ENCODE measurements at regions not wholly inside any gene's neighbourhood (a gene's known extent, or its start where the extent isn't known, plus 50 kb on each side); places are given as distances from the start of the nearest gene placed in this dataset.

DNA sequence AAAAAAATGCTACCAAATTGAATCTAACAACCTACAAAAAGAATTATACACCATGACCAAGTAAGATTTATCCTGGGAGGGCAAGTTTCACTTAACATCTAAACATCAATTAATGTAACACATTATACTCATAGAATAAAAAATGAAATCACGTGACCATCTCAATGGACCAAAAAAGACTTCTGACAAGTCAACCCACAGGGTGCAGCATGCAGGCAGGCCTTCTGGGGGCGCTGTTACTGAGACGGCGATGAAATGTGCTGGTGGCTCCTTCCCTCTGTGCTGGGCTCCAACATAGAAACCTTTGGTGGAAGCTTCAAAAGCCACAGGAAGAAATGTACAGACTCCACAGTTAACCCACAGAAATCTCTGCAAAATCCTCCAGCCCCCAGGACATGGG lies 103.1 kb downstream of the INHBA start:
- TF ChIP-seq, protein P1, sequence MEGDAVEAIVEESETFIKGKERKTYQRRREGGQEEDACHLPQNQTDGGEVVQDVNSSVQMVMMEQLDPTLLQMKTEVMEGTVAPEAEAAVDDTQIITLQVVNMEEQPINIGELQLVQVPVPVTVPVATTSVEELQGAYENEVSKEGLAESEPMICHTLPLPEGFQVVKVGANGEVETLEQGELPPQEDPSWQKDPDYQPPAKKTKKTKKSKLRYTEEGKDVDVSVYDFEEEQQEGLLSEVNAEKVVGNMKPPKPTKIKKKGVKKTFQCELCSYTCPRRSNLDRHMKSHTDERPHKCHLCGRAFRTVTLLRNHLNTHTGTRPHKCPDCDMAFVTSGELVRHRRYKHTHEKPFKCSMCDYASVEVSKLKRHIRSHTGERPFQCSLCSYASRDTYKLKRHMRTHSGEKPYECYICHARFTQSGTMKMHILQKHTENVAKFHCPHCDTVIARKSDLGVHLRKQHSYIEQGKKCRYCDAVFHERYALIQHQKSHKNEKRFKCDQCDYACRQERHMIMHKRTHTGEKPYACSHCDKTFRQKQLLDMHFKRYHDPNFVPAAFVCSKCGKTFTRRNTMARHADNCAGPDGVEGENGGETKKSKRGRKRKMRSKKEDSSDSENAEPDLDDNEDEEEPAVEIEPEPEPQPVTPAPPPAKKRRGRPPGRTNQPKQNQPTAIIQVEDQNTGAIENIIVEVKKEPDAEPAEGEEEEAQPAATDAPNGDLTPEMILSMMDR (IDR thresholded peaks at IDR 0.05; ENCODE audit: low read depth, low read length): peak; percentile 26
- no peak overlapping the region for H3K4me3 ChIP-seq (replicated peaks in 1 of 2; ENCODE audit: low read depth in 2 of 2, low read length in 2 of 2)
- DNase-seq (ENCODE audit: low read depth in 2 of 2): no peak

DNA sequence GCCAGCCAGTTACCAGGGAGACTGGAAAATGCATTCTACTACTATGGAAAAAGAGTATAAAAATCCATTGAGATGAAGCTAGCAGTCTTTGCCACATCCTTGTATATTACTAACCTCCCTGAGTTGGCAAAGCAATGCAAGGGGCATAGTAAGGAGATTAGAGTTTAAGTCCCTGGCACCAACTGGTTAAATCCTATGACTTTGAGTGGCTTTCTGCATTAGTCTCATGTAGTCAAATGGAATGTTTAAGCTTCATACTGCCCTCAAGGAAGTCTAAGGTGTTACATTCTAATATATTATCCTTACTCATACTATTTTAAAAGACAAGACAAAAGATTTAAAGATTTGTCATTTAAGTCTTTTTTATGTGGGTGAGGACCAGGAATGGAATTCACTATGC lies 110.1 kb downstream of the INHBA start:
- TF ChIP-seq, protein P1 (IDR thresholded peaks at IDR 0.05; ENCODE audit: low read depth, low read length): no peak
- no peak overlapping the region for H3K4me3 ChIP-seq (replicated peaks in 1 of 2; ENCODE audit: low read depth in 2 of 2, low read length in 2 of 2)
- no peak for DNase-seq (ENCODE audit: low read depth in 2 of 2)

DNA sequence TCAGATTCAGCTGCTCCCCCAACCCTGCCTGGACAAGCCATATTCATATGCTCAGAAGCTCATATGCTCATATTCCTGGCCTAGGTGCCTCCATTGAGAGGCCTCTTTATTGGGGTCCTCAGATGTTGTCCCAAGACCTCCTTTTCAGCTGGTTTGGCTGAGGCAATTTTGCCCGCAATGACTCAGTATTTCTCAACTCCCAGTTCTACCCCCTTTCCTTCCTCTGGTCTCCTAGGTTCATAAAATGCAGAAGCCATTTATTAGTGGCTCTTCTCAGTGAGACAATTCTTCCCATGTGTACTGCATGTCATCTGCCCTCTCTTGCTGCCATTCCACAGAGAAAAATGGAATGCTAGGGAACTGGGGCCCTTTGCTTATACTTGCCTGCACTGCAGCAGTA lies 110.7 kb downstream of the INHBA start:
- TF ChIP-seq, protein P1 (IDR thresholded peaks at IDR 0.05; ENCODE audit: low read depth, low read length): no peak
- DNase-seq (ENCODE audit: low read depth in 2 of 2): no peak
- H3K4me3 ChIP-seq (replicated peaks in 1 of 2; ENCODE audit: low read depth in 2 of 2, low read length in 2 of 2): no peak overlapping the region

DNA sequence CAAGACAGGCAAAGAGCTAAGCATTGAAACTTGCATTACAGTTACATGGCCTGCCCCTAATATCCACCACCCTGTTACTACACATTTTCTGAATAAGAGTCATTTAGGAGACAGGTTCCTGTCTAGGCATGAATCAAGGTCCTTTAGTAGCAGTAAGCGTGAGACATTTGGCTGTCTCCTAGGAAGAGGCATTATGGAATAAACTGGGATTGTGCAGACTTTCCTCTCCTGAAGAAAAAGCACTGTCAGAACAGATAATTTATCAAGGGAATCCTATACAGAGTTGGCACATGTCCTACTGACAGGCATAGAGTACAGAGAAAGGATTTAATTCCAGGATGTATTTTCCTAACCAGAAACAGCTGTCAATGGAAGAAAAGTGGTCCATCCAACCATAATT lies 111.9 kb downstream of the INHBA start:
- no peak for DNase-seq (ENCODE audit: low read depth in 2 of 2)
- no peak overlapping the region for H3K4me3 ChIP-seq (replicated peaks in 1 of 2; ENCODE audit: low read depth in 2 of 2, low read length in 2 of 2)
- TF ChIP-seq, protein P1 (IDR thresholded peaks at IDR 0.05; ENCODE audit: low read depth, low read length): no peak

DNA sequence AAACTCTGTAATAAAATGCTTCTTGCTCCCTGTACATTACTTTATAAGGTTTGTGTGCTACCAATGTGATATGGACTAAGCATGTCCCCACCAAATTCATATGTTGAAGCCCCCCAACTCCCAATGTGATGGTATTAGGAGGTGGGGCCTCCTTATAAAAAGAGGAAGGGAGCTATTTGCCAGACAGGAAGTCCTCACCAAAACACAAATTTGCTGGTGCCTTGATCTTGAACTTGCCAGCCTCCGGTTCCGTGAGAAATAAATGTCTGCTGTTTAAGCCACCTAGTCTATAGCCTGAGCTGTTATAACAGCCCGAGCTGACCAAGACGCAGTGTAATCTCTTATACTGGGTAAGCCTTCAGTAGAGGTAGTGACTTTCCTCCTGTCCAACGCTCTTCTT lies 114.5 kb downstream of the INHBA start:
- no peak for DNase-seq (ENCODE audit: low read depth in 2 of 2)
- no peak overlapping the region for H3K4me3 ChIP-seq (replicated peaks in 1 of 2; ENCODE audit: low read depth in 2 of 2, low read length in 2 of 2)
- TF ChIP-seq, protein P1 (IDR thresholded peaks at IDR 0.05; ENCODE audit: low read depth, low read length): no peak

DNA sequence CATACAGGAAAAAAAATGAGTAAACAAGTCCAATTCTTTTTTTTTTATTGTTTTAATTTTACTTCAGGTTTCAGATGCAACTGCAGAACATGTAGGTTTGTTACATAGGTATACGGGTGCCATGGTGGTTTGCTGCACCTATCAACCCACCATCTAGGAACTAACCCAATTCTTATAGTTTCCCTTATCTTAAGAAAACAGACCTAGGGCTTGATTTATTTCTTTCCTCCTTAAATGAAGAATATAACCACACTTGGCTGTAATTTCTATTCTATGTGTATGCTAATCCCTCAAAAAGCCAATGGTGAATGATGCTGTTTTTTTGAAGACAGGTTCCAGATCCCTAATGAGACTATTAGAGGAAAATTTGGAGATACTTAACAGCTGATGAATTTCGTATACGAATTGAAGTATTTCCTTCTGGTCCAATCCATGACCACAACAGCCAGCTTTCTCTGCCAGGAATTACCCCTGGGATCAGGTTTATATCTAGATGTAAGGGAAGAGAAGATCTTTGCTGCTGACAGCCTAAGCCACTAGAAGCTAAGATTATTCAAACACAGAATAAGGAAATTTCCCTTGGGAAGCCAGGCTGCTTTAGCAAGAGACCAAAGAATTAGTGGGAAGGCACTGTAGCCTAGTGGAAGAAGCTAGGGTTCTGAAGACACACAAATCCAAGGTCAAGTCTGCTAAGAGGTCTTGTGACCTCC lies 115.8 kb downstream of the INHBA start:
- DNase-seq (ENCODE audit: low read depth in 2 of 2): no peak
- TF ChIP-seq, protein P1 (IDR thresholded peaks at IDR 0.05; ENCODE audit: low read depth, low read length): no peak
- H3K4me3 ChIP-seq (replicated peaks in 1 of 2; ENCODE audit: low read depth in 2 of 2, low read length in 2 of 2): no peak overlapping the region

DNA sequence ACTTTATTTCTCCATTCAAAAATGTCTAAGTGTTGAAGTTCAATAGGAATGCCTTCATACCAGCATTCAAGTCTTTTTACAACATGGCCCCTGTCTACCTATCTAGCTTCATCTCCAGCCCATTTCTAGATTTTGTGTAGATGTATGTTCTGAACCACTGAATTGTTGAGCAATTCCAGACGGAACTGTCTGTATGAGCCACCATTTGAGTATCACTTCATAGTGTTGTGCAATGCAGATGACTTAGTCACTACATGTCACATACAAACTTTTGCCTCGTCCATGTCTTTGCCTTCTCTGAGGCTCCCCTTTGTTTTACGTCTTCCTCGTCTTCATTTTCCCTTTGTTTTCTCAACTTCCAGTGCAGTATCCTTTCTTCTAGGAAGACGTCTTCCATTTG lies 118.1 kb downstream of the INHBA start:
- TF ChIP-seq, protein P1 (IDR thresholded peaks at IDR 0.05; ENCODE audit: low read depth, low read length): no peak
- DNase-seq (ENCODE audit: low read depth in 2 of 2): peak in 1 of 2 donors; percentile 76
- H3K4me3 ChIP-seq (replicated peaks in 1 of 2; ENCODE audit: low read depth in 2 of 2, low read length in 2 of 2): no peak overlapping the region

Data from cardiac fibroblast (primary cell).